Ovary (tissue), 3 donors: ENCODE measurements at regions not wholly inside any gene's neighbourhood (a gene's known extent, or its start where the extent isn't known, plus 50 kb on each side); places are given as distances from the start of the nearest gene placed in this dataset.

ENCODE experiments used
- POLR2A ChIP-seq: fragments of 450-650 bp; IDR thresholded peaks from one replicate; pipeline ENCODE4 v1.6.1; 2017; ENCODE audit warnings: antibody characterized with exemption, mild to moderate bottlenecking, moderate library complexity
- TF ChIP-seq, protein P1 (sequence below), 3 donors: fragments of 450-650 bp in 2 of 3; fragments of 200-600 bp in 1 of 3; IDR thresholded peaks; one replicate each; pipeline versions ENCODE4 v1.5.1 to v1.8.0; 2016 to 2022; ENCODE audit warnings: antibody characterized with exemption in 3 of 3, mild to moderate bottlenecking in 1 of 3
- donor health status: DM: no; HTN: no; CAD: no.

DNA sequence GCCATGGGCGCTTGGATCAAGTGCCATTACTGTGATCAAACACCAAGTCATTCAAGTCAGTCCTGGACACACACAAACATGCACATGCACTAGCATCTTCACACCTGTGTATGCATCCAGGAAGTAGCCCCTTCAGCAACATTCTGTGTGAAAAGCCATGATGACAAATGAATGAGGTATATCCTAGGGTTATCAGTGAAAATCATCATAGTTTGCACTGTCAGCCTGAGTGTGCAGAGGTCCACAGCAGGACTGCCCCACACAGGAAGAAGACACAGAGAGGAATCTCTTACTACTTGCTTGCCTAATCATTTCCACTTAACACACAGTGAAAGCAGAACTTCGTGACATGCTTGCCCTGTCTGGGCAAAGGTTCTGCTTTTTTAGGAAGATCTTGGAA, 184.0 kb upstream of the ADO start:
- TF ChIP-seq POLR2A: no peak
- TF ChIP-seq, protein P1, sequence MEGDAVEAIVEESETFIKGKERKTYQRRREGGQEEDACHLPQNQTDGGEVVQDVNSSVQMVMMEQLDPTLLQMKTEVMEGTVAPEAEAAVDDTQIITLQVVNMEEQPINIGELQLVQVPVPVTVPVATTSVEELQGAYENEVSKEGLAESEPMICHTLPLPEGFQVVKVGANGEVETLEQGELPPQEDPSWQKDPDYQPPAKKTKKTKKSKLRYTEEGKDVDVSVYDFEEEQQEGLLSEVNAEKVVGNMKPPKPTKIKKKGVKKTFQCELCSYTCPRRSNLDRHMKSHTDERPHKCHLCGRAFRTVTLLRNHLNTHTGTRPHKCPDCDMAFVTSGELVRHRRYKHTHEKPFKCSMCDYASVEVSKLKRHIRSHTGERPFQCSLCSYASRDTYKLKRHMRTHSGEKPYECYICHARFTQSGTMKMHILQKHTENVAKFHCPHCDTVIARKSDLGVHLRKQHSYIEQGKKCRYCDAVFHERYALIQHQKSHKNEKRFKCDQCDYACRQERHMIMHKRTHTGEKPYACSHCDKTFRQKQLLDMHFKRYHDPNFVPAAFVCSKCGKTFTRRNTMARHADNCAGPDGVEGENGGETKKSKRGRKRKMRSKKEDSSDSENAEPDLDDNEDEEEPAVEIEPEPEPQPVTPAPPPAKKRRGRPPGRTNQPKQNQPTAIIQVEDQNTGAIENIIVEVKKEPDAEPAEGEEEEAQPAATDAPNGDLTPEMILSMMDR (IDR thresholded peaks at IDR 0.05): no peak
